Upper lobe of left lung (tissue), 4 donors: ENCODE measurements at regions not wholly inside any gene's neighbourhood (a gene's known extent, or its start where the extent isn't known, plus 50 kb on each side); places are given as distances from the start of the nearest gene placed in this dataset.

Experiments
- POLR2A ChIP-seq, 4 donors: fragments of 450-650 bp; IDR thresholded peaks; one replicate each; pipeline ENCODE4 v1.5.1; 2016 to 2017; ENCODE audit warnings: antibody characterized with exemption in 4 of 4, mild to moderate bottlenecking in 2 of 4
- POLR2AphosphoS5 ChIP-seq, 2 donors: sonication (generic); formaldehyde crosslinking; IDR thresholded peaks; one replicate each; pipeline ENCODE4 v1.5.1; 2017; ENCODE audit warnings: antibody characterized with exemption in 2 of 2
- TF ChIP-seq, protein P1 (sequence below), 6 experiments: fragments of 450-650 bp in 4 of 6; fragments of 200-600 bp in 2 of 6; sonication (generic) in 2 of 6; IDR thresholded peaks; one replicate each; pipeline ENCODE4 v1.5.1; 2016 to 2019; ENCODE audit warnings: antibody characterized with exemption in 6 of 6

DNA sequence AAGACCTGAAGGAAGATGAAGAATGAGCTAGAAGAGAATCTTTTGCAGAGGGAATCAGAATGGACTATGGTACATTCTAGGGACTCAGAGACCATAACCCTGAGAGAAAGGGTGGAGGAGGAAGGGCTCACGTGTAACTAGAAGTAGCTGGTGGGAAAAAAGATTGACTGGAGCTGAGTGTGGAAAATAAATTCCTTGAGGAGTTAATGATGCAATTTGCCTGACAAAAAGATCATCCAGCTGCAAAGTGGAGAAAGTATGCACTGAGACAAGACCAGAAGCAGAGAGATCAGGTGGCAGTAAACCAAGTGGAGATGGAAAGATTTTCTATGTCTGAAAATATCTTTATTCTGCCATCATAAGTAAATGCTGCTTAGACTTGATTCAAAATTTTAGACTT is 52.9 kb upstream of the TBL1XR1 start:
- TF ChIP-seq, protein P1, sequence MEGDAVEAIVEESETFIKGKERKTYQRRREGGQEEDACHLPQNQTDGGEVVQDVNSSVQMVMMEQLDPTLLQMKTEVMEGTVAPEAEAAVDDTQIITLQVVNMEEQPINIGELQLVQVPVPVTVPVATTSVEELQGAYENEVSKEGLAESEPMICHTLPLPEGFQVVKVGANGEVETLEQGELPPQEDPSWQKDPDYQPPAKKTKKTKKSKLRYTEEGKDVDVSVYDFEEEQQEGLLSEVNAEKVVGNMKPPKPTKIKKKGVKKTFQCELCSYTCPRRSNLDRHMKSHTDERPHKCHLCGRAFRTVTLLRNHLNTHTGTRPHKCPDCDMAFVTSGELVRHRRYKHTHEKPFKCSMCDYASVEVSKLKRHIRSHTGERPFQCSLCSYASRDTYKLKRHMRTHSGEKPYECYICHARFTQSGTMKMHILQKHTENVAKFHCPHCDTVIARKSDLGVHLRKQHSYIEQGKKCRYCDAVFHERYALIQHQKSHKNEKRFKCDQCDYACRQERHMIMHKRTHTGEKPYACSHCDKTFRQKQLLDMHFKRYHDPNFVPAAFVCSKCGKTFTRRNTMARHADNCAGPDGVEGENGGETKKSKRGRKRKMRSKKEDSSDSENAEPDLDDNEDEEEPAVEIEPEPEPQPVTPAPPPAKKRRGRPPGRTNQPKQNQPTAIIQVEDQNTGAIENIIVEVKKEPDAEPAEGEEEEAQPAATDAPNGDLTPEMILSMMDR (IDR thresholded peaks at IDR 0.05), result no peak
- TF ChIP-seq POLR2A (IDR thresholded peaks at IDR 0.05) (no peak), POLR2AphosphoS5 (IDR thresholded peaks at IDR 0.05) (no peak)
